ENCODE measurements at regions not wholly inside any gene's neighbourhood (a gene's known extent, or its start where the extent isn't known, plus 50 kb on each side); places are given as distances from the start of the nearest gene placed in this dataset.
"Not testable (repeated sequence)": the region's sequence is repeated elsewhere in the genome, so short reads cannot be mapped to it uniquely, and the experiment has no call there.

GRCh38 chr4:71209161-71209560 lies 129.7 kb upstream of the SLC4A4 start:
- DNase-seq (ENCODE audit: low spot score): peak; percentile 81

DNA sequence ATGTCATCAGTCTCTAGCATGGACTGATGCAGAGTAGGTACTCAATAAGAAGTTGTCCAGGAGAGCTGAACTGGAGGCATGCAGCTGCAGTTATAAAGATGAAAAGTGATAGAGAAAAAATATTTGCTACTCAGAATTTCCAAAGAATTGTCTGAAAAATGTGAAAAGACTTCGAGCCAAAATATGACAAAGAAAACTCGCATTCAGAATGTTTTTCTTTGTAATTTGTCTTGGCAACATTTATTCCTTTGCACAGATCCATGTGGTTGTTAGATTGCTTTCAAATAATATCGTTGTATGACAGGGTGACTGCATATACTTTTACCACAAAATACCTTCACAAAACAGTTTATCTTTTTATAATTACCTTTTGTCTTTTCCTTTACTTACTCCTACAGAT lies 128.0 kb upstream of the SLC4A4 start:
- DNase-seq (ENCODE audit: low spot score): peak; percentile 45

GRCh38 chr4:71211748-71212147 lies 127.1 kb upstream of the SLC4A4 start:
- peak; percentile 67 for DNase-seq (ENCODE audit: low spot score)

DNA sequence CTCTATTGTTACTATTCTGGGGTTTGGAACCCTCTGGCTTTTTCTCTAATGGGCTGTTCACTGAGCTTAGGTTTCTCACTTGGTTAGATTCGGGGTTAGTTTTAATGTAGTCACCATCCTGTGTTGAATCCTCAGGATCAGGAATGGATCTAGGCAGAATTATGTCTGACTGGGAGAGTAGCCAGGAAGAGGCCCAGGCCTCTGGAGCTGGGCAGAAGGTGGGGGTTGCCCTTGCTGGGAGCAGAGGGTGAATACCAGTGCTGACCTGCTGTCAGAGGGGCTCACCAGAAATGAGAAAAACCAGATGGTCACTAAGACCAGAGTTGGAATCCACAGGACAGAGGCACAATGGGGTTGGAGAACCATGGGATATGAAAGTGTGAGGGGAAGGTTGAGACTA lies 126.6 kb upstream of the SLC4A4 start:
- peak; percentile 33 for DNase-seq (ENCODE audit: low spot score)

DNA sequence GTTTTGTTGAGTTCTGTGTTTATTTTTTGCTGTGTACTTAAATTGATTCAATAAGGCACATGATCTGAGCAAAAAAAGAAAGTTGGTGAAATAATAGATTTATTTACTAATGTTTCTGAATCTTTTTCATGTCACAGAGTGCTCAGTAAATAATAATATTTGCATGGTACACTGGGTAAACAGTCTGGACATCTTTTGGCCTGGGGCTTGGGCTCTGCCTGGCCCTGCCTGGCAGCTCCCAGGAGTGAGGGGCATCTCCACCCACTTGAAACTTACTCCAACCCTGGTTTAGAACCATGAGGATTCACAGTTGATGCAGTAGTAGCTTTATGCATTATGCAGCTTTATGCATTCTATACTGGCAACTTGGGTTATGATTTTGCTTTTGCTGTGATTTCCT lies 124.2 kb upstream of the SLC4A4 start:
- DNase-seq (ENCODE audit: low spot score): no peak

GRCh38 chr4:71216316-71216959 lies 122.4 kb upstream of the SLC4A4 start:
- no peak for DNase-seq (ENCODE audit: low spot score)

GRCh38 chr4:71217688-71218087 lies 121.1 kb upstream of the SLC4A4 start:
- DNase-seq (ENCODE audit: low spot score): peak; percentile 34

GRCh38 chr4:71220848-71221247 lies 118.0 kb upstream of the SLC4A4 start:
- not testable (repeated sequence) for DNase-seq (ENCODE audit: low spot score)

GRCh38 chr4:71221510-71222466 lies 117.0 kb upstream of the SLC4A4 start:
- DNase-seq (ENCODE audit: low spot score): no peak

GRCh38 chr4:71222661-71223060 lies 116.2 kb upstream of the SLC4A4 start:
- no peak for DNase-seq (ENCODE audit: low spot score)

DNA sequence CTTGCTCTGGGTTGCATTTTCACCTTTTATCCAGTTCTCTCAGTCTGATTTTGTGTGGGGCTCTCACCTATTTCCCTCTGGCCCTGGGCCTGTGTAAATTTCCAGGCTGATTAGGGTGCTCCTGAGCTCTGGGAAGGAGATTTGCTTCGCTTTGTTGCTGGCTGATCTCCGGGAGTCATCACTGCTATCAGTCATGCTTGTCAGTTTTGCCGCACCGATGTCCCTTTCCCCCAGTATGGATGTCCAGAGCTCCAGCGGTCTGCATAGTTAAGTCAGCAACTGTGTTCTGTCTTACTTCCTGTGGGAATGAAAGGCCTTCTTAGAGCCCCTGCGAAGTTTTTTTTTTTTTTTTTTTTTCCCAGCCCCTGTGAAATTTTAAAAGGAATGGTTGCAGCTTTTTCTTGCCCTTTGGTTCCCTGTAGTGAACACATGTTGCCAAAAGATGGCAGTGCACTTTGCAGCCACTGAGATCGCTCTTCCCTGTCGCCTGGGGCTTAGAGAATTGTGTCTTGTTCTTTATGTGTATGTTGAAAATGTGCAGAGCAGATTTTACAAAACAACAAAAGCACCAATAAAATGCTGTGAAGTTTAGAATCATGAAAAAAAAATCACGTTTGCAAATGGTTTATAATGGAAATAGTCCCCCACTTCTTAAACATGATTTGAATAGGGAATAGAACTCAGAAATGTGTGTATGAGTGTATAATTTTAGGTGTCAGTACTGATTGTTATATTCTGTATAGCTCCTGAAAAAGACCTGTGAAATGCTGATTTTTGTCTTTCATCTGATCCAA lies 109.1 kb upstream of the SLC4A4 start:
- peak; percentile 70 for DNase-seq (ENCODE audit: low spot score)

GRCh38 chr4:71230271-71231128 lies 108.3 kb upstream of the SLC4A4 start:
- no peak for DNase-seq (ENCODE audit: low spot score)

- peak; percentile 75 for DNase-seq (ENCODE audit: low spot score)
Observed at GRCh38 chr4:71231129-71232055, 107.4 kb upstream of the SLC4A4 start.

DNA sequence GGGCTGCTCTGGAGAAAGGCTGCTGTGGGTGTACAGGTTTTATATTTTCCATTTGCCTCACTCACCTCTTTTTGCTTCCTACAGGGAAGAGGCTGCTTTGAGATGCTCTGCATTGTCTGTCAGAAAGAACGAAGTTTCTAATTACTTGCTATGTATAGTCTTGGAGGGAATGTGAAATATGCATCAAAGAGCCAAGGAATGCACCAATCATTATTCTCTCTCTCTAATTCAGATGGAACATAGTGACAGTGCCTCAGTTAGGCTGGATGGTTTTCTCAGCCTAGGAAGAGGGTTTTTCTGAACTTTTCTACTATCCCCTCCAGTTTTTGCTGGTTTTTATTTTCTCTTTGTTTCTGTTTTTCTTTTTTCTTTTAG lies 106.8 kb upstream of the SLC4A4 start:
- DNase-seq (ENCODE audit: low spot score): peak; percentile 29

DNA sequence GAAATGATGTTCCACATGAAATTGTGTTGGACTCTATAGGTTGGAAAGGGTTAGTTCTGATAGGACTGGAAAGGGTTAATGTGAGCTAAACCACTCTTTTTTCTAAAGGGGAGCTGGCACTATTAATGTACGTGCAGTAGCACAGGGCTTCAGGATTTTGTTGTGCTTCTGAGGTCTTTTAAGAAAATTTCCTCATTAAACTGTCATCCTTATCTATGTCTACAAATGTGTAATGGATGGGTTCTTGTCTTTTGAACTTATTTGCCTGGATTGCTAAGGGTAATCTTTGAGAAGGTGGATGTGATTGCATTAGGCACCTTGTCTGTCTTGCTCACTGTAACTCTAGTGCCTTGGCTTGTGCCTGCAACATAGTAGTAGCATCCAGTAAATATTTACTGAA lies 106.0 kb upstream of the SLC4A4 start:
- no peak for DNase-seq (ENCODE audit: low spot score)

DNA sequence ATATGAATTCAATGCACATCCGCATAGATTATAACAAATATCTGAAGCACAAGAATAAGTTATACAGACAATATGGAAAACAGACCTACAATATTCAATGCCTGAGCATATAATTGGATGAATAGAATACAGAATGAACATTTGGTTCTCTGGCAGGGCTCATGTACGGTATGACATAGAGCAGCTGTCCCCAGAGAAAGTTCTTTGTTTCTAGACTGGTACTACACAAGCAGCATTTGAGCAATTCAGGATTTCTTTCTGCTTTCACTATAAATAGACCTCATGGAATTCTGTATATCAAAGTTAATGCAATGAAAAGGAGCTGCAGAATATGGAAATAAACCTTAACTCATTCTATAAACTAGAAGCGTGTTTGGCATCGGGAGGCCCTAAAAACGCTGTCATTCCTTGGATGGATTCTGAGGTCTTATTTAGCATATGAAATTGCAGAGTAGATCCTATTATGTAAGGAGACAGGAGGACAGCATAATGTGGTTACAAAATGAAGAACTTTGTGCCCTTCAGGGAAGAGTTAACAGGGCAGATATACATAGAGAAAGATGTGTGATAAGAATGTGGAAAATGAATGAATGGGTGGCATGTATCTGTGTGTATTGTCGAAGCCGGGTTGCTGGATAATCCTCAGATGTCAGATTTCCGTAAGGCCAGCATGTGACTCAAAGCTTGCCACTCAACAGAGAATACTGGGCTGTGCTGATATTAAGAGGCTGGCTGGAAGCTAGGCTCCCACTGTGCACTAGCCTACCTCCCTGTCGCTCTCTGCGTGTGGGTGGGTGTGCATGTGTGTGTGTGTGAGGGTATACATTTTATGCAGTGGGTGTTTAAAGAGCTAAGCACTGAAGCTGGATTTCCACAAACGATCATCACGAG lies 103.3 kb upstream of the SLC4A4 start:
- no peak for DNase-seq (ENCODE audit: low spot score)

DNA sequence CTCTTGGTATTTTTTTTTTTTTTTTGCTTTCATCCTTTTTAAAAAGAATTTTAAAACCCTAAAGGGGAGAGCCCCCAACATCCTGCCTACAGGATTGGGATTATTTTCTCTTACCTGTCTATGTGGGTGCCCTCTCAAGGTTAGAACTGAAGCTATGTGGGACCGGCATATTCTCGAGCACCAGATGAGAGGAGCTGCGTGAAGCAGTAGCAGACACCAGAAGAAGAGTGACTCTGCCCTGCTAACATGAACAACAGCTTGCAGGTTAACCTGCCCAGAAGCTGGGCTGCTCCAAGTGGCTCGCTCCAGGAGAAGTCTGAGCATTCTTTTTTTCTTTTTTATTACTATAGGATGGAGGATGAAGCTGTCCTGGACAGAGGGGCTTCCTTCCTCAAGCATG lies 102.6 kb upstream of the SLC4A4 start:
- DNase-seq (ENCODE audit: low spot score): no peak

DNA sequence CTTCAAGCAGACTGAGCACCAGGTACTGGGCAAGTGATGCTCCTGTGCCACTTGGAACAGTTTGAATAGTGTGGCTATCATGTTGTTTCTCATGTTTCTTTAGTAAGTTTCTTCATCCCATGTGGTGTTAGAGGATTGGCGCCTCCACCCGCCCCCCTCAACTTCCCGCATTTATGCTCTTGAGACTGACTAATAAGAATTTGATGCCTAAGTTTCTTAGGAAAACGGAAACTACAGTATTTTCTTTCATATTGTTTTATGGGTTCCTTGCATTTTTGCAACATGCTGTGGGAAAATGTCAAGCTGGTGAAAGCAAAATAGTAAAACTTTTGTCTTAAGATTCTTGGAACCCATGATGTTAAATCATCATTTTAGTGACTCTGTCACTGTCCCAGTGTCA lies 101.2 kb upstream of the SLC4A4 start:
- DNase-seq (ENCODE audit: low spot score): no peak

DNA sequence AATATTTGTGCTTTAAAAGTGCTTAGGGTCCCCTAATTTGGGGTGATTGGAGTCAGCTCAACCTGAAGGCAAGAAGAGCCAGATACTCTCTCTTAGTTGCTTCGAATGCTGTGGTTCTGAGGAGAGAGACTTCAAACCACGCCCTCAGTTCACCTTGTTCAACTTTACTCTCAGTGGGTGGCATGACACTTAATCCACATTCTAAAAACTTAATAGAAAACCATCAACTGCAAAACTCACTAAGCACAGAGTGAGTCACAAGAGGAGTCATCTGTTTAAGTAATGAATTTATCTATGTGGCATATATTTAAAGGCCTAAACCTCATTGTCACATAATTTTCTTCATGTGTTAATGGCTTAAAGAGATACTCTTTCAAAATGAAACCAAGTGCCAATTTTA lies 99.5 kb upstream of the SLC4A4 start:
- DNase-seq (ENCODE audit: low spot score): no peak

- DNase-seq (ENCODE audit: low spot score): no peak
Observed at GRCh38 chr4:71240094-71240493, 98.7 kb upstream of the SLC4A4 start.

Measured in GM03348 (cell line).